NT2/D1 (cell line): ENCODE measurements at regions not wholly inside any gene's neighbourhood (a gene's known extent, or its start where the extent isn't known, plus 50 kb on each side); places are given as distances from the start of the nearest gene placed in this dataset.

ENCODE experiments used
- YY1 ChIP-seq: IDR thresholded peaks from 2 replicates; pipeline ENCODE4 v1.6.1; 2011; ENCODE audit not compliant: insufficient read length, insufficient read depth
- ZNF274 ChIP-seq: IDR thresholded peaks from 2 replicates; pipeline ENCODE4 v1.6.1; 2011; ENCODE audit warnings: mild to moderate bottlenecking, low read depth, low read length

GRCh38 chr12:93148412-93148811, 219.3 kb upstream of the EEA1 start:
- TF ChIP-seq ZNF274 (no peak), YY1 (no peak)
